Stimulated activated CD8-positive, alpha-beta memory T cell treated with anti-CD3 and anti-CD28 coated beads, Interleukin-4, amount 100 ng/mL, for 48 hours (primary cell): ENCODE measurements at regions not wholly inside any gene's neighbourhood (a gene's known extent, or its start where the extent isn't known, plus 50 kb on each side); places are given as distances from the start of the nearest gene placed in this dataset.
"Not testable (repeated sequence)": the region's sequence is repeated elsewhere in the genome, so short reads cannot be mapped to it uniquely, and the experiment has no call there.

Experiments used
- DNase-seq: peaks from one replicate; pipeline ENCODE4 v3.0.0-alpha.2; 2020

DNA sequence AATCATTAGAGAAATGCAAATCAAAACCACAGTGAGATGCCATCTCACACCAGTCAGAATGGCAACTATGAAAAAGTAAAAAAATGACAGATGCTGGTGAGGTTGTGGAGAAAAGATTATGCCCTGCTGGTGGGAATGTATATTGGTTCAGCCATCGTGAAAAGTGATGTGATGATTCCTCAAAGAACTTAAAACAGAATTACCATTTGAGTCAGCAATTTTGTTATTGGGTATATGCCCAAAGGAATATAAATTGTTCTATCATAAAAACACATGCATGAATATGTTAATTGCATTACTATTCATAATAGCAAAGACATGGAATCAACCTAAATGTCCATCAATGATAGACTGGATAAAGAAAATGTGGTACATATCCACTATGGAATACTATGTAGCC, 115.1 kb upstream of the OR4E1 start:
- DNase-seq, result not testable (repeated sequence)

DNA sequence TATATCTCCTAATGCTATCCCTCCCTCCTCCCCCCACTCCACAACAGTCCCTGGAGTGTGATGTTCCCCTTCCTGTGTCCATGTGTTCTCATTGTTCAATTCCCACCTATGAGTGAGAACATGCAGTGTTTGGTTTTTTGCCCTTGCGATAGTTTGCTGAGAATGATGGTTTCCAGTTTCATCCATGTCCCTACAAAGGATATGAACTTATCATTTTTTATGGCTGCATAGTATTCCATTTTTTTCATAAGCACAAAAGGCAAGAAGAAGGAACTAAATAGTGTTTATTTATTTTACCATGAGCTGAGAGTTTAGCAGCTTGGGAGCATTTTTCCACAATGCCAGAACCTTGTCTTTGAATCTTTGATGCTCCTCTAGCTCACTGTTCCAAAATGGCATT, 113.6 kb upstream of the OR4E1 start:
- not testable (repeated sequence) for DNase-seq

DNA sequence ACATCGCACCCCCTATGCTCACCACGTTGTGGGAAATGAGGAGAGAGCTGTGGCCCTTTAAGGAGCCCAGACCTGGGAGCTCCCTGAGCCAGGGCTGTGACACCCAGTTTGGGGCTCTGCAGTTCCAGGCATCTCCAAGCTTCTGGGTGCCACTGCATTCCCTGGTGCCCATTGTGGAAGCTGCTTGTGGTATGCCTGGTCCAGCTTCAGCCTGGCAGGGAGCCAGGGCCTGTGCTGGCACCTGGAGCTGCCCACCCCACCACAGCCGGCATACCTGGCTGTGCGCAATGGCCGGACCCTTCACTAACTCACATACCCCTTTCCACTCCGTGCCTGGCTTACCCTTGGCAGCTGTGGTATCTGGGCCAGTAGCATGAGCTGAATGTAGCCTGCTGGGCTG, 107.9 kb upstream of the OR4E1 start:
- no peak for DNase-seq

GRCh38 chr14:21780429-21781084, 106.9 kb upstream of the OR4E1 start:
- no peak for DNase-seq

- no peak for DNase-seq
Observed at GRCh38 chr14:21771671-21772070, 98.1 kb upstream of the OR4E1 start.

DNA sequence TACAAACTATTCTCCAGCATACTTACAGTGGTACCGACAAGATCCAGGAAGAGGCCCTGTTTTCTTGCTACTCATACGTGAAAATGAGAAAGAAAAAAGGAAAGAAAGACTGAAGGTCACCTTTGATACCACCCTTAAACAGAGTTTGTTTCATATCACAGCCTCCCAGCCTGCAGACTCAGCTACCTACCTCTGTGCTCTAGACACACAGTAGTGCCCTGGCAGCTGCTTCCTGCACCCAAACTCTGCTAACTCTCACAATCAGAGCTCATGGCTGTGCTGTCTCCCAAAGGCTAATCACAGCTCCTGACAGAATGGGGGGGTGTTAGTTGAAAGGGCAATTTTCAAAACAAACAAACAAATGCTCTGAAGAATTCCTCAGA, 95.2 kb upstream of the OR4E1 start:
- DNase-seq, result no peak

DNA sequence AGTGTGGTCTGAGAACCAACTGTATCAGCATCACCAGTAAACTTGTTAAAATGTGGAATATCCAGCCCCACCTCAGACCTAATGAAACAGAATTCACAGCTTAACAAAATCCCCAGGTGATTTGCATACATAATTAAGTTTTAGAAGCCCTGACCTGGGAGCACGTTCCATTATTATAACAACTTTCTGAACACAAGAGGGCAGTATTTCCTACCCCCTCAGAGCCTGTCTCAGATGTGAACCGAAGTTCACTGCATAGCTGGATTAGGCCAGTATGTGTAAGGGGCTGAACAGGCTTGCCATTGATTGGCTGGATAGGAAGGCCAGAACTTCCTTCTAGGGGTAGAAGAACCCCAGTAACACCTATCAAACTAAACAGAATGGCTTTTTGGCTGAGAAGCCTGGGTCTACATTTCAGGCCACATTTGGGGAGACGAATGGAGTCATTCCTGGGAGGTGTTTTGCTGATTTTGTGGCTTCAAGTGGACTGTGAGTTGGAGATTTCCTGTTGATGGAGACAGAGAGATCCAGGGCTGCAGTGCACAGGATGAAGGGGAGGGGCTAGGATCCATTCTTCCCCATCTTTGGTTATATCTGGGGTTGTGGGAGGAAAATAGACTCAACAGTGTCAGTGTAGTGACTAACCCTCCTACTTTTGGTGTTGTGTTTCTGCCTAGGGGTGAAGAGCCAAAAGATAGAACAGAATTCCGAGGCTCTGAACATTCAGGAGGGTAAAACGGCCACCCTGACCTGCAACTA, 94.7 kb upstream of the OR4E1 start:
- no peak for DNase-seq

- not testable (repeated sequence) for DNase-seq
Observed at GRCh38 chr14:21760360-21760759, 86.7 kb upstream of the OR4E1 start.

DNA sequence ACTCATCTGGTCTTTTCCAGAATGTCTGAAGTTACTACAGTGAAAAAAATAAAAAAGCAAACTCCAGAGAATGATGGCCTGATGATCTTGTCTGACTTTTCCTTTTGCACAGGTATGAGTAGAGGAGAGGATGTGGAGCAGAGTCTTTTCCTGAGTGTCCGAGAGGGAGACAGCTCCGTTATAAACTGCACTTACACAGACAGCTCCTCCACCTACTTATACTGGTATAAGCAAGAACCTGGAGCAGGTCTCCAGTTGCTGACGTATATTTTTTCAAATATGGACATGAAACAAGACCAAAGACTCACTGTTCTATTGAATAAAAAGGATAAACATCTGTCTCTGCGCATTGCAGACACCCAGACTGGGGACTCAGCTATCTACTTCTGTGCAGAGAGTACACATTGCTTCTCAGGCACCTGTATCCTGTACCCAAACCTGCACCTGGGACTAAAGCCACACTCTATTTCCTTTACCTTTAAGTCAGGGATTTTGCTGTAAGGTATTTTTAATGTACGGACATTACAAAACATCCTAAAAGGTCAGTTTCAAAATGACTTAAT, 75.8 kb upstream of the OR4E1 start:
- no peak for DNase-seq

- DNase-seq, result peak; percentile 64
Observed at GRCh38 chr14:21748869-21749303, 75.3 kb upstream of the OR4E1 start.

- DNase-seq, result no peak
Observed at GRCh38 chr14:21735639-21736307, 62.2 kb upstream of the OR4E1 start.

- no peak for DNase-seq
Observed at GRCh38 chr14:21735200-21735599, 61.6 kb upstream of the OR4E1 start.

DNA sequence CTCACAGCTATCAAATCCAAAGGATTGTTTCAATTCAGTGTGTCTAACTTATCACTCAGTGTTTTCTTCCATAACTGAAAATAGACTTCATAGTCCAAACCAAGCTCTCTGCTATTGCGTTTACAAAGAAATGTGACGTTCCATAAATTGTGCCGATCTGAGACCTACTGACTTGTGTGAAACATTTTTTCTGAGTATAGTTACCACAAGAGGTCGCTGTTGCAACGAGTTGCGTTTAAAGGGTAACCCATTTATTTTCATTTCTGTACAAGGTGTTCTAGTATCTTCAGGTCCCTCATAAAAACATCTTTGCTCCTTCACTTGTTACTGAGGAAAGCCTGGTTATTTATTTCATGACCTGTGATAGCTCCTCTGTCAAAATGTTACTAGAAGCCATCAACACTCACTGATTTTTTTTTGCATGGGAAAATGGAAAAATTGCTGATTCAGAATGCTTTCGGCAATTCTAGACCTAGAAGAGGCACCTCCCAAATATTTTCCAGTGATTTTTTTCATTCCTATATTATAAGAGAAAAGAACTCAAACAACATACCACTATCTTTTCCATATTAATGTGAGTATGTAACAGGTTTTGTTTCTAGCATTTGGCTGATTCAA, 60.9 kb upstream of the OR4E1 start:
- DNase-seq, result peak; percentile 37

- DNase-seq, result no peak
Observed at GRCh38 chr14:21729703-21730233, 56.1 kb upstream of the OR4E1 start.

- DNase-seq, result no peak
Observed at GRCh38 chr14:21725250-21725649, 51.6 kb upstream of the OR4E1 start.

DNA sequence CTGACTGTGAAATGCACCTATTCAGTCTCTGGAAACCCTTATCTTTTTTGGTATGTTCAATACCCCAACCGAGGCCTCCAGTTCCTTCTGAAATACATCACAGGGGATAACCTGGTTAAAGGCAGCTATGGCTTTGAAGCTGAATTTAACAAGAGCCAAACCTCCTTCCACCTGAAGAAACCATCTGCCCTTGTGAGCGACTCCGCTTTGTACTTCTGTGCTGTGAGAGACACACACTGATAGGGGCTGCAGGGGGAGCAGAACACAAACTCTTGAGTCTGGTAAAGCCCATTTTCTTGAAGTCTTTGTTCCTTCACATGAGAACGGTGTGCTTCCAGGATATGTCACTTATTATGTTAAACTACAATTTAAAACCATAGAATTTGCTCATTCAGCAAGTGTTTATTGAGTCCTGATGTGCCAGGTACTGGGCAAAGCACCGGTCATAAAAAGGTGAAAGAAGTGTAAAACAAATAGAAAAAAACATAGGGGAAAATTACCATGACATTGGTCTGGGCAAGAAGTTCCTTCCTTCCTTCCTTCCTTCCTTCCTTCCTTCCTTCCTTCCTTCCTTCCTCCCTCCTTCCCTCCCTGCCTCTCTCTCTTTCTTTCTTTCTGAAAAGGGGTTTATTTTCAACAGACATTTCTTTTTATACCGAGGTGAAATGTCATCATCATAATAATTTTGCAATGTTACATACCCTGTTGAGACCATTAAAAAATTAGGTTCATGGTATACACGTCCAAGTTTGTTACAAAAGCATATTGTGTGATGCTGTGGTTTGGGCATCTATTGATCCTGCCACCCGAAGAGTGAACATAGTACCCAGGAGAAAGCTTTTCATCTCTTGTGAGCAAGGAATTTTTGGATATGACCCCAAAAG, 50.7 kb upstream of the OR4E1 start:
- DNase-seq, result no peak

DNA sequence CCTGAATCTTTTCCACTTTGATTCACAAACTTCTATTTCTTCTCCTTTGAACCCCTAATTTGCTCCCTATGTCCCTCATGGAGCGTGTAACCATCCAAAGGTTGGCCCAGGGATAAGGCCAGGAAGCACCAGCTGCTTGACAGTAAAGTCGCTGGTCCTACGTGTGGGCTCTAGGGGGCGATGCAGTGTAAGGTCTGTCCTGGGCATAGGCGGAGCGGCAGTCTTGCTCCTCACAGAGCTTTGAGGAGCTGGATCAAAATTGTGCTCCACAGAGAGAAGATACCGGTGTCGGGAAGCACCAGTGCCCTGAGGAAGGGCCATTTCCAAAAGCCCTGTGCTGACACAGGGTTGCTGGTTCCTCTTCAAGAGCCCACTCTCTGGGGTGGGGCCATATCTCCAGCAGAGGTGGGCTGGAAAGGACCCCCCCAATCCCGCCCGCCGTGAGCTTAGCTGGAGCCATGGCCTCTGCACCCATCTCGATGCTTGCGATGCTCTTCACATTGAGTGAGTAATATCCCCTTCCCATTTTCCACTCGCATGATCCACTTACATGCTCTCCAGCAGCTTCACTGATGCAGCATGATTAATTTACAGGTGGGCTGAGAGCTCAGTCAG, 49.9 kb upstream of the OR4E1 start:
- peak; percentile 54 for DNase-seq
